Neural progenitor cell (in vitro differentiated cells): ENCODE measurements at regions not wholly inside any gene's neighbourhood (a gene's known extent, or its start where the extent isn't known, plus 50 kb on each side); places are given as distances from the start of the nearest gene placed in this dataset.

Source experiments
- DNase-seq: peaks from one replicate; pipeline ENCODE4 v3.0.0-alpha.2; 2016; ENCODE audit warnings: low spot score
- H2AFZ ChIP-seq: fragments of 200-600 bp; sonication (generic); replicated peaks from 2 replicates; pipeline ENCODE4 v1.6.1; 2016; ENCODE audit warnings: antibody characterized with exemption
- H3F3A ChIP-seq: fragments of 200-600 bp; sonication (generic); 2 replicates; pipeline ENCODE4 v1.6.1; 2016; ENCODE audit warnings: antibody characterized with exemption, low read depth
- H3K27ac ChIP-seq: fragments of 200-600 bp; sonication (generic); 2 replicates; pipeline ENCODE4 v1.5.1; 2016; ENCODE audit warnings: mild to moderate bottlenecking
- H3K27me3 ChIP-seq: fragments of 200-600 bp; sonication (generic); 2 replicates; pipeline ENCODE4 v1.6.1; 2016; ENCODE audit warnings: mild to moderate bottlenecking, moderate library complexity
- H3K36me3 ChIP-seq: fragments of 200-600 bp; sonication (generic); 2 replicates; pipeline ENCODE4 v1.5.1; 2016
- H3K4me1 ChIP-seq: fragments of 200-600 bp; sonication (generic); 2 replicates; pipeline ENCODE4 v1.6.1; 2016; ENCODE audit warnings: mixed run types
- H3K4me2 ChIP-seq: fragments of 200-600 bp; sonication (generic); 2 replicates; pipeline ENCODE4 v1.6.1; 2016
- H3K4me3 ChIP-seq: fragments of 200-600 bp; sonication (generic); 2 replicates; pipeline ENCODE4 v1.5.1; 2016
- H3K79me2 ChIP-seq: fragments of 200-600 bp; sonication (generic); 2 replicates; pipeline ENCODE4 v1.6.1; 2016; ENCODE audit warnings: low read depth
- H3K9ac ChIP-seq: fragments of 200-600 bp; sonication (generic); 2 replicates; pipeline ENCODE4 v1.6.1; 2016
- H3K9me3 ChIP-seq: fragments of 200-600 bp; sonication (generic); 2 replicates; pipeline ENCODE4 v1.5.1; 2016; ENCODE audit warnings: low read depth
- H4K20me1 ChIP-seq: fragments of 200-600 bp; sonication (generic); 2 replicates; pipeline ENCODE4 v1.6.1; 2016; ENCODE audit warnings: low read depth
- H3K27ac Mint-ChIP-seq: 3 replicates; pipeline ENCODE4 v1.8.0; 2021; ENCODE audit warnings: mixed read lengths
- H3K27me3 Mint-ChIP-seq: 2 replicates; pipeline ENCODE4 v1.8.0; 2022; ENCODE audit warnings: low read depth, mild to moderate bottlenecking, inconsistent platforms, moderate library complexity, mixed read lengths; ENCODE audit not compliant: insufficient read depth
- H3K36me3 Mint-ChIP-seq: 3 replicates; pipeline ENCODE4 v1.8.0; 2021; ENCODE audit warnings: mixed read lengths
- H3K4me1 Mint-ChIP-seq: 3 replicates; pipeline ENCODE4 v1.8.0; 2021; ENCODE audit warnings: mixed read lengths
- H3K4me3 Mint-ChIP-seq: 3 replicates; pipeline ENCODE4 v1.8.0; 2021; ENCODE audit warnings: mild to moderate bottlenecking, moderate library complexity, mixed read lengths
- H3K9me3 Mint-ChIP-seq: 3 replicates; pipeline ENCODE4 v1.8.0; 2020; ENCODE audit warnings: mixed read lengths
- CTCF ChIP-seq: fragments of 200-600 bp; sonication (generic); IDR thresholded peaks from 2 replicates; pipeline ENCODE4 v1.5.1; 2017; ENCODE audit warnings: antibody characterized with exemption, mild to moderate bottlenecking
- EZH2 ChIP-seq: fragments of 200-600 bp; sonication (generic); IDR thresholded peaks from 2 replicates; pipeline ENCODE4 v1.6.1; 2017; ENCODE audit warnings: antibody characterized with exemption, mild to moderate bottlenecking, moderate library complexity
- EZH2phosphoT487 ChIP-seq: fragments of 200-600 bp; sonication (generic); IDR thresholded peaks from 2 replicates; pipeline ENCODE4 v1.6.1; 2017; ENCODE audit warnings: antibody characterized with exemption

- Histone ChIP-seq H3K9ac (no peak overlapping the region), H3K4me2 (no peak overlapping the region), H3K36me3 (no peaks in the 10 kb centered on the region), H2AFZ (no peak overlapping the region), H3K9me3 (no peaks in the 10 kb centered on the region), H3K27ac (no peak overlapping the region), H4K20me1 (no peaks in the 10 kb centered on the region), H3K79me2 (no peaks in the 10 kb centered on the region), H3K4me1 (no peaks in the 10 kb centered on the region), H3K4me3 (no peak overlapping the region), H3F3A (no peaks in the 10 kb centered on the region), H3K27me3 (no peaks in the 10 kb centered on the region)
- Mint-ChIP-seq H3K4me1 (no peaks in the 10 kb centered on the region), H3K27me3 (no peaks in the 10 kb centered on the region), H3K27ac (no peak overlapping the region), H3K36me3 (no peaks in the 10 kb centered on the region), H3K9me3 (no peaks in the 10 kb centered on the region), H3K4me3 (no peak overlapping the region)
- no peak for TF ChIP-seq CTCF
- TF ChIP-seq EZH2 = no peak
- no peak for TF ChIP-seq EZH2phosphoT487
- no peak for DNase-seq
Observed at GRCh38 chr14:41549821-41550607, 56.7 kb upstream of the LRFN5 start.

GRCh38 chr14:41549282-41549681 lies 57.4 kb upstream of the LRFN5 start:
- Histone ChIP-seq H3K36me3 (no peaks in the 10 kb centered on the region), H4K20me1 (no peaks in the 10 kb centered on the region), H3K27ac (no peak overlapping the region), H3K79me2 (no peaks in the 10 kb centered on the region), H3K27me3 (no peaks in the 10 kb centered on the region), H3K4me1 (no peaks in the 10 kb centered on the region), H3K4me2 (no peak overlapping the region), H3K9me3 (no peaks in the 10 kb centered on the region), H2AFZ (no peak overlapping the region), H3K4me3 (no peak overlapping the region), H3F3A (no peaks in the 10 kb centered on the region), H3K9ac (no peak overlapping the region)
- no peak for DNase-seq
- Mint-ChIP-seq H3K36me3 (no peaks in the 10 kb centered on the region), H3K9me3 (no peaks in the 10 kb centered on the region), H3K27ac (no peak overlapping the region), H3K4me3 (no peak overlapping the region), H3K4me1 (no peaks in the 10 kb centered on the region), H3K27me3 (no peaks in the 10 kb centered on the region)
- TF ChIP-seq EZH2 = no peak
- TF ChIP-seq CTCF = no peak
- TF ChIP-seq EZH2phosphoT487 = no peak

GRCh38 chr14:41548666-41549065 lies 58.0 kb upstream of the LRFN5 start:
- Mint-ChIP-seq H3K36me3 (no peaks in the 10 kb centered on the region), H3K4me1 (no peaks in the 10 kb centered on the region), H3K27ac (no peak overlapping the region), H3K9me3 (no peaks in the 10 kb centered on the region), H3K27me3 (peaks cover 3% of the 10 kb centered on the region), H3K4me3 (no peak overlapping the region)
- no peaks in the 10 kb centered on the region for H4K20me1 ChIP-seq
- no peaks in the 10 kb centered on the region for H3K79me2 ChIP-seq
- no peak overlapping the region for H2AFZ ChIP-seq
- H3K9ac ChIP-seq = no peak overlapping the region
- H3K27ac ChIP-seq = no peak overlapping the region
- DNase-seq = no peak
- H3K4me2 ChIP-seq = no peak overlapping the region
- no peak overlapping the region for H3K4me3 ChIP-seq
- H3K9me3 ChIP-seq = no peaks in the 10 kb centered on the region
- no peaks in the 10 kb centered on the region for H3K36me3 ChIP-seq
- no peaks in the 10 kb centered on the region for H3K4me1 ChIP-seq
- TF ChIP-seq EZH2 (no peak), CTCF (no peak), EZH2phosphoT487 (no peak)
- no peaks in the 10 kb centered on the region for H3F3A ChIP-seq
- H3K27me3 ChIP-seq = no peaks in the 10 kb centered on the region
